Mesenchymal stem cell (in vitro differentiated cells and primary cell): ENCODE measurements at regions not wholly inside any gene's neighbourhood (a gene's known extent, or its start where the extent isn't known, plus 50 kb on each side); places are given as distances from the start of the nearest gene placed in this dataset.

Experiments used
- DNase-seq: peaks from one replicate; pipeline ENCODE4 v3.0.0-alpha.2; 2013
- H2AFZ ChIP-seq: one replicate; pipeline ENCODE4 v1.6.1; 2013; ENCODE audit warnings: low read depth, mild to moderate bottlenecking, control low read depth, inconsistent platforms, low read length, moderate library complexity
- H2AK5ac ChIP-seq: 2 replicates; pipeline ENCODE4 v1.6.1; 2013; ENCODE audit warnings: low read length, moderate library complexity, mild to moderate bottlenecking, inconsistent platforms; ENCODE audit not compliant: severe bottlenecking
- H2BK120ac ChIP-seq: one replicate; pipeline ENCODE4 v1.6.1; 2013; ENCODE audit warnings: low read depth, mild to moderate bottlenecking, inconsistent platforms, low read length, moderate library complexity
- H2BK12ac ChIP-seq, 2 experiments: one replicate each; pipeline ENCODE4 v1.6.1; 2013; ENCODE audit warnings: inconsistent platforms in 2 of 2, low read length in 2 of 2, mild to moderate bottlenecking in 2 of 2, moderate library complexity in 2 of 2, control low read depth in 1 of 2
- H2BK15ac ChIP-seq: one replicate; pipeline ENCODE4 v1.6.1; 2013; ENCODE audit warnings: mild to moderate bottlenecking, low read depth, inconsistent platforms; ENCODE audit not compliant: poor library complexity, severe bottlenecking
- H2BK5ac ChIP-seq: 2 replicates; pipeline ENCODE4 v1.6.1; 2013; ENCODE audit warnings: low read depth, mild to moderate bottlenecking, low read length, control low read depth, inconsistent platforms; ENCODE audit not compliant: poor library complexity, severe bottlenecking
- H3K14ac ChIP-seq, 2 experiments: one replicate each; pipeline ENCODE4 v1.6.1; 2013; ENCODE audit warnings: inconsistent platforms in 2 of 2, low read length in 2 of 2, control low read depth in 1 of 2, mild to moderate bottlenecking in 1 of 2, moderate library complexity in 1 of 2
- H3K18ac ChIP-seq, 2 experiments: one replicate each; pipeline ENCODE4 v1.6.1; 2013; ENCODE audit warnings: inconsistent platforms in 2 of 2, low read length in 2 of 2, control low read depth in 1 of 2, low read depth in 1 of 2, mild to moderate bottlenecking in 1 of 2
- H3K23ac ChIP-seq, 2 experiments: one replicate each; pipeline ENCODE4 v1.6.1; 2013; ENCODE audit warnings: inconsistent platforms in 2 of 2, low read length in 2 of 2, mild to moderate bottlenecking in 2 of 2, moderate library complexity in 2 of 2, control low read depth in 1 of 2
- H3K27ac ChIP-seq: 2 replicates; pipeline ENCODE4 v1.5.1; 2013; ENCODE audit warnings: mild to moderate bottlenecking, moderate library complexity, low read length, control low read depth, inconsistent platforms; ENCODE audit not compliant: poor library complexity, severe bottlenecking
- H3K27me3 ChIP-seq, 2 experiments: 2 replicates each; pipeline versions ENCODE4 v1.6.1 to v1.7.0; 2013; ENCODE audit warnings: low read length in 2 of 2, mild to moderate bottlenecking in 2 of 2, moderate library complexity in 2 of 2, control low read depth in 1 of 2, inconsistent platforms in 1 of 2; ENCODE audit not compliant: control insufficient read depth in 1 of 2, insufficient read depth in 1 of 2
- H3K36me3 ChIP-seq, 2 experiments: 2 replicates each; pipeline versions ENCODE4 v1.6.1 to v1.7.0; 2013; ENCODE audit warnings: low read length in 2 of 2, control low read depth in 1 of 2, inconsistent platforms in 1 of 2, low read depth in 1 of 2, mild to moderate bottlenecking in 1 of 2; ENCODE audit not compliant: insufficient read depth in 2 of 2, control insufficient read depth in 1 of 2
- H3K4ac ChIP-seq, 2 experiments: one replicate each; pipeline ENCODE4 v1.6.1; 2013; ENCODE audit warnings: inconsistent platforms in 2 of 2, low read length in 2 of 2, mild to moderate bottlenecking in 2 of 2, moderate library complexity in 2 of 2, control low read depth in 1 of 2, low read depth in 1 of 2
- H3K4me1 ChIP-seq: 2 replicates; pipeline ENCODE4 v1.6.1; 2013; ENCODE audit warnings: low read depth, low read length, control low read depth; ENCODE audit not compliant: control insufficient read depth, insufficient read depth
- H3K4me2 ChIP-seq: 2 replicates; pipeline ENCODE4 v1.6.1; 2013; ENCODE audit warnings: low read length, mild to moderate bottlenecking, inconsistent platforms; ENCODE audit not compliant: poor library complexity, severe bottlenecking
- H3K4me3 ChIP-seq, 2 experiments: 2 replicates each; pipeline versions ENCODE4 v1.5.1 to v1.7.0; 2013; ENCODE audit warnings: low read length in 2 of 2, mild to moderate bottlenecking in 2 of 2, control low read depth in 1 of 2, low read depth in 1 of 2; ENCODE audit not compliant: insufficient read depth in 1 of 2
- H3K79me1 ChIP-seq: replicated peaks from 2 replicates; pipeline ENCODE4 v1.6.1; 2013; ENCODE audit warnings: mild to moderate bottlenecking, control low read depth, low read length, inconsistent platforms; ENCODE audit not compliant: poor library complexity, severe bottlenecking
- H3K9ac ChIP-seq: 2 replicates; pipeline ENCODE4 v1.7.0; 2013; ENCODE audit warnings: mild to moderate bottlenecking, low read length, moderate library complexity
- H3K9me3 ChIP-seq: 2 replicates; pipeline ENCODE4 v1.7.0; 2013; ENCODE audit warnings: mild to moderate bottlenecking, low read length; ENCODE audit not compliant: control insufficient read depth
- H4K8ac ChIP-seq: one replicate; pipeline ENCODE4 v1.6.1; 2013; ENCODE audit warnings: inconsistent platforms, mild to moderate bottlenecking, low read length, moderate library complexity
- H4K91ac ChIP-seq: one replicate; pipeline ENCODE4 v1.6.1; 2013; ENCODE audit warnings: mild to moderate bottlenecking, low read length, inconsistent platforms
- WGBS: methylation state at CpG from one replicate; pipeline ENCODE4 v1.1.7; 2013; ENCODE audit warnings: mixed read lengths; 5-methylcytosine and 5-hydroxymethylcytosine counted together

DNA sequence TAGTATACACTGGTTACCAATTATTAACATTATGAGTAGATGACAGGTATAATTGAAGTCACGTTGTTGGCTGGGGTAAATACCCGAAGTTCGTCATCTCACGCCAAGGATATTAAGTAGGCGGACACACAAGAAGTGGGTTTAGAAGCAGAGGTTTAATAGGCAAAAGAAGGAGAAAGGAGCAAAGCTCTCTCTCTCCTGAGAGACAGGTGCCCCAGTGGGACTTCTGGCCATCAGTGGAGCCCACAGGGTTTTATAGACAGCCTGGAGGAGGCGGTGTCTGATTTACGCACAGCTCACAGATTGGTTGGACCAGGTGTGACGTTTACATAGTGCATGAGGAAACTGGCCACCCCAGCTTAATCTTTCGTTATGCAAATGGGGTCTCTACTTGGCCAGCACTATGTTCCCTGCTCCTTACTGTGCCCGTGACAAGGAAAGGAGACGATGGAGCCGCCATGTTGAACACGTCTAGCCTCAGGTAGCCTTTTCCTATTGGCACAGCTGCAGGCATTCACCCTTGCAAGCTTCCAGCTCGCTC, 128.8 kb upstream of the KYNU start:
- WGBS: 98% methylated on average over 13 of the region's 14 CpGs
- Histone ChIP-seq H3K4me2 (no peak overlapping the region), H3K4me1 (peaks cover 2% of the 10 kb centered on the region), H2BK120ac (no peak overlapping the region), H3K18ac (no peak overlapping the region), H4K91ac (no peak overlapping the region), H3K23ac (no peak overlapping the region), H3K4ac (no peak overlapping the region), H2BK15ac (no peak overlapping the region), H3K9ac (no peak overlapping the region), H3K27ac (no peak overlapping the region), H3K4me3 (no peak overlapping the region), H4K8ac (no peak overlapping the region), H3K9me3 (no peaks in the 10 kb centered on the region), H2AFZ (no peak overlapping the region), H3K27me3 (no peaks in the 10 kb centered on the region), H2BK5ac (no peak overlapping the region), H3K79me1 (no peaks in the 10 kb centered on the region), H2BK12ac (no peak overlapping the region), H3K36me3 (no peaks in the 10 kb centered on the region), H2AK5ac (no peak overlapping the region), H3K14ac (no peak overlapping the region)
- DNase-seq: no peak

DNA sequence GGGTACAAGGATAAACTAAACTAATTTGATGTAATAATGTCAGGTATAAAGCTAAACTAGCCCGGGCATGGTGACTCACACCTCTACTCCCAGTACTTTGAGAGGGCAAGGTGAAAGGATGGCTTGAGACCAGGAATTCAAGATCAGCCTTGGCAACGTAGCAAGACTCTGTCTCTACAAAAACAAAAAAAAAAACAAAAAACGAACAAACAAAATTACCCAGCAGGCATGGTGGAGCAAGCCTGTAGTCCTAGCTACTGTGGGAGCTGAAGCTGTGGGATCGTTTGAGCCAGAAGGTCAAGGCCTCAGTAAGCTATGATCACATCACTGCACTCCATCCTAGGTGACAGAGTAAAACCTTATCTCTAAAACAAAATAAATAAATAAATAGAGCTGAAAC, 131.8 kb upstream of the KYNU start:
- Histone ChIP-seq H3K18ac (no peak overlapping the region), H2BK12ac (no peak overlapping the region), H2AK5ac (no peak overlapping the region), H3K36me3 (no peaks in the 10 kb centered on the region), H4K91ac (no peak overlapping the region), H2AFZ (no peak overlapping the region), H3K79me1 (no peaks in the 10 kb centered on the region), H2BK120ac (no peak overlapping the region), H3K27ac (no peak overlapping the region), H3K4me1 (peaks cover 2% of the 10 kb centered on the region), H3K14ac (no peak overlapping the region), H3K4me2 (no peak overlapping the region), H3K27me3 (no peaks in the 10 kb centered on the region), H3K4me3 (no peak overlapping the region), H3K9me3 (peaks cover 5% of the 10 kb centered on the region), H3K23ac (no peak overlapping the region), H4K8ac (no peak overlapping the region), H3K4ac (no peak overlapping the region), H3K9ac (no peak overlapping the region), H2BK15ac (no peak overlapping the region), H2BK5ac (no peak overlapping the region)
- DNase-seq: no peak
- WGBS: 81% methylated on average over 2 of the region's 4 CpGs

DNA sequence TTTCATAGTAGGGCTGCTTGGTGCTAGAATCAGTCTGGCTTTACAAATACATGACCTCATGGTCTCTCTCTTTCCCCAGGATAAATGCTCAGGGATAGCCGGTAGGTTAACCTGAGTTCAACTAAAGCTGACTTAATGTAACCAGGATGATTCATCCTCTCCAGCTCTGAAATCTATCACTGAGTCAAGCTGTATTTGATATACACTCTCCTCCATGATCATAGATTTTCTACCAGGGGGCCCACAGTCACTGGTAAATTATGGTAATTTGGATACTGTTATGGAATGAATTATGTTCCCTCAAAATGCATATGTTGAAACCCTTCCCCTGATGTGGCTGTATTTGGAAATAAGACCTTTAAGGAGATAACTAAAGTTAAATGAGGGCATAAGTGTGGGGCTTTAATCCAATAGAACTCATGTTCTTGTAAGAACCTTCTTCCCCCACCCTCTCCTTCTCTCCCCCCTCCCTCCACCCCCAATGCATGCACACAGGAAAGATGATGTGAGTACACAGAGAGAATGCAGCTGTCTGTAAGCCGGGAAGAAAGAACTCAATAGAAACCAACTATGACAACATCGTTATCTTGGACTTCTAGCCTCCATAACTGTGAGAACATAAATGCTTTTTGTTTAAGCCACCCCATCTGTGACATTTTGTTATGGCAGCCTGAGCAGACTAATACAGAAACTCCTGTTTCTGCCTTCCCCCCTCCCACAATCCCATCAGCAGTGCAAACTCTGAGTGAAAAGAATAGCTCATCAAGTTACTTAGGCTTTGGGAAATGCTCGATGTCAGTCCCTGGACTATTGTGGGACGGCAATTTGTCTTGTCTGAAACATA, 134.9 kb upstream of the KYNU start:
- Histone ChIP-seq H3K36me3 (no peaks in the 10 kb centered on the region), H2BK15ac (no peak overlapping the region), H3K4ac (no peak overlapping the region), H3K9me3 (peaks cover 5% of the 10 kb centered on the region), H3K27me3 (no peaks in the 10 kb centered on the region), H3K18ac (no peak overlapping the region), H3K4me3 (no peak overlapping the region), H3K4me2 (no peak overlapping the region), H4K8ac (no peak overlapping the region), H2BK120ac (no peak overlapping the region), H2AK5ac (no peak overlapping the region), H3K27ac (no peak overlapping the region), H3K4me1 (no peaks in the 10 kb centered on the region), H4K91ac (no peak overlapping the region), H3K14ac (no peak overlapping the region), H3K23ac (no peak overlapping the region), H3K79me1 (no peaks in the 10 kb centered on the region), H2BK5ac (no peak overlapping the region), H2BK12ac (no peak overlapping the region), H3K9ac (no peak overlapping the region), H2AFZ (no peak overlapping the region)
- DNase-seq: peak; percentile 73
- 75% methylated on average over 3 of the region's 5 CpGs for WGBS

DNA sequence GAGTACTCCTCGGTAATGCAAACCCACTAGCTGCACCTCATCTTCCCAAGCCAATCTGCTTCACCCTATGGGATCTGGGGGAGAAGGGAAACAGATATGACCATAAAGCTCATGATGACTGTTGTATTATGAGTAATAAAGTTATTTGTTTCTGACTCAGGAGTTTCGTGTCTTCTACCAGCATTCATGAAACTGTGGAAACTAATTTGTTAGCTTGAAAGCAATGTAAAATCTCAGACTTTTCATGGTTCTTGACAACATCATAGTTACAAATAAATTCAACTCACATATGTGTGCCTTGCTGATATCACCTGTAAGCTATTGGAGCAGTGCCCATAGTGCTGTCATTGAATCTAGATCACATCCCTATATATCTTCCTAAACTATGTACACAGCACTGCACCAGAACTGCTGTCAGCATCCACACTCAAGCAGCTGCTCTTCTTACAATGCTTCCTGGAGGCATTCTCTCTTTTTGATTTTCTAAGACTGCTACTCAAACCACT, 135.6 kb upstream of the KYNU start:
- Histone ChIP-seq H3K27ac (peak overlapping the region; percentile 23), H3K4ac (no peak overlapping the region), H2BK12ac (no peak overlapping the region), H3K18ac (no peak overlapping the region), H3K14ac (no peak overlapping the region), H4K91ac (no peak overlapping the region), H3K9ac (no peak overlapping the region), H3K27me3 (no peaks in the 10 kb centered on the region), H2AFZ (no peak overlapping the region), H3K4me2 (no peak overlapping the region), H2AK5ac (no peak overlapping the region), H4K8ac (no peak overlapping the region), H2BK15ac (no peak overlapping the region), H3K4me1 (no peaks in the 10 kb centered on the region), H3K4me3 (no peak overlapping the region), H2BK5ac (no peak overlapping the region), H2BK120ac (no peak overlapping the region), H3K36me3 (no peaks in the 10 kb centered on the region), H3K23ac (no peak overlapping the region), H3K9me3 (peaks cover 5% of the 10 kb centered on the region), H3K79me1 (no peaks in the 10 kb centered on the region)
- WGBS: 100% methylated on average over 1 of the region's 2 CpGs
- no peak for DNase-seq
